HEK293 (cell line): ENCODE measurements at regions not wholly inside any gene's neighbourhood (a gene's known extent, or its start where the extent isn't known, plus 50 kb on each side); places are given as distances from the start of the nearest gene placed in this dataset.

Source experiments
- CTCF ChIP-seq: fragments of 450-650 bp; formaldehyde crosslinking; IDR thresholded peaks from 2 replicates; pipeline ENCODE4 v1.5.1; 2016; ENCODE audit warnings: missing biosample characterization, missing genetic modification characterization
- HOXD13 ChIP-seq: sonication (generic); formaldehyde crosslinking; IDR thresholded peaks from 2 replicates; pipeline ENCODE4 v1.8.0; 2022; ENCODE audit warnings: missing genetic modification reagents, borderline replicate concordance
- MZF1 ChIP-seq: fragments of 450-650 bp; formaldehyde crosslinking; IDR thresholded peaks from 2 replicates; pipeline ENCODE4 v1.5.1; 2017; ENCODE audit warnings: missing biosample characterization, missing genetic modification characterization, borderline replicate concordance
- RBAK ChIP-seq: fragments of 450-650 bp; formaldehyde crosslinking; IDR thresholded peaks from 2 replicates; pipeline ENCODE4 v1.5.1; 2016; ENCODE audit warnings: missing biosample characterization, missing genetic modification characterization
- YY1 ChIP-seq: fragments of 450-650 bp; formaldehyde crosslinking; IDR thresholded peaks from 2 replicates; pipeline ENCODE4 v1.5.1; 2018; ENCODE audit warnings: missing biosample characterization, missing genetic modification characterization
- ZBTB26 ChIP-seq: fragments of 450-650 bp; formaldehyde crosslinking; optimal IDR thresholded peaks from 2 replicates; pipeline ENCODE3; 2016; ENCODE audit warnings: missing biosample characterization, mild to moderate bottlenecking, missing genetic modification characterization
- ZBTB49 ChIP-seq: fragments of 450-650 bp; formaldehyde crosslinking; IDR thresholded peaks from 2 replicates; pipeline ENCODE4 v1.5.1; 2016; ENCODE audit warnings: missing biosample characterization, missing genetic modification characterization, low read depth
- ZFP3 ChIP-seq: fragments of 450-650 bp; formaldehyde crosslinking; IDR thresholded peaks from 2 replicates; pipeline ENCODE4 v1.5.1; 2016; ENCODE audit warnings: low read depth, missing biosample characterization, missing genetic modification characterization
- ZNF24 ChIP-seq: fragments of 450-650 bp; formaldehyde crosslinking; IDR thresholded peaks from 2 replicates; pipeline ENCODE4 v1.5.1; 2016; ENCODE audit warnings: missing biosample characterization, missing genetic modification characterization
- ZNF335 ChIP-seq: fragments of 450-650 bp; formaldehyde crosslinking; conservative IDR thresholded peaks from 2 replicates; pipeline ENCODE4 v1.5.1; 2016; ENCODE audit warnings: missing biosample characterization, missing genetic modification characterization
- ZNF350 ChIP-seq: fragments of 450-650 bp; formaldehyde crosslinking; IDR thresholded peaks from 2 replicates; pipeline ENCODE4 v1.5.0; 2017; ENCODE audit warnings: missing biosample characterization, mild to moderate bottlenecking, missing genetic modification characterization

- TF ChIP-seq CTCF (tag by site-specific recombination), result no peak
- TF ChIP-seq RBAK (tag by site-specific recombination), result no peak
- no peak for TF ChIP-seq MZF1 (tag by site-specific recombination)
- no peak for TF ChIP-seq YY1 (tag by site-specific recombination)
- TF ChIP-seq ZBTB49, result no peak
- TF ChIP-seq ZNF24 (tag by site-specific recombination), result no peak
- no peak for TF ChIP-seq ZNF350
- no peak for TF ChIP-seq ZNF335 (tag by site-specific recombination)
- TF ChIP-seq ZFP3 (tag by site-specific recombination), result no peak
- no peak for TF ChIP-seq HOXD13
- TF ChIP-seq ZBTB26 (tag by site-specific recombination), result no peak
Observed at GRCh38 chr11:24093375-24093774, 403.5 kb upstream of the LUZP2 start.
